SH-SY5Y (cell line): ENCODE measurements at regions not wholly inside any gene's neighbourhood (a gene's known extent, or its start where the extent isn't known, plus 50 kb on each side); places are given as distances from the start of the nearest gene placed in this dataset.

Experiments used
- GATA2 ChIP-seq: IDR thresholded peaks from 2 replicates; pipeline ENCODE4 v1.6.1; 2011; ENCODE audit warnings: mild to moderate bottlenecking, low read depth, low read length
- GATA3 ChIP-seq: IDR thresholded peaks from 2 replicates; pipeline ENCODE4 v1.6.1; 2011; ENCODE audit warnings: low read depth, mild to moderate bottlenecking, low read length, moderate library complexity

- no peak for TF ChIP-seq GATA3
- no peak for TF ChIP-seq GATA2
Observed at GRCh38 chr3:150334974-150335373, 73.1 kb upstream of the TSC22D2 start.

- TF ChIP-seq GATA3: no peak
- TF ChIP-seq GATA2: no peak
Observed at GRCh38 chr3:150333477-150333876, 74.6 kb upstream of the TSC22D2 start.

GRCh38 chr3:150331978-150332568, 76.0 kb upstream of the TSC22D2 start:
- TF ChIP-seq GATA2 (no peak), GATA3 (no peak)

- TF ChIP-seq GATA3 (no peak), GATA2 (no peak)
Observed at GRCh38 chr3:150330872-150331271, 77.2 kb upstream of the TSC22D2 start.

GRCh38 chr3:150330174-150330573, 77.9 kb upstream of the TSC22D2 start:
- no peak for TF ChIP-seq GATA3
- TF ChIP-seq GATA2: no peak

- TF ChIP-seq GATA3 (no peak), GATA2 (no peak)
Observed at GRCh38 chr3:150329408-150329807, 78.7 kb upstream of the TSC22D2 start.

GRCh38 chr3:150328654-150329040, 79.5 kb upstream of the TSC22D2 start:
- TF ChIP-seq GATA3 (no peak), GATA2 (no peak)

- TF ChIP-seq GATA2 (no peak), GATA3 (no peak)
Observed at GRCh38 chr3:150327678-150328653, 80.1 kb upstream of the TSC22D2 start.

- TF ChIP-seq GATA3 (no peak), GATA2 (no peak)
Observed at GRCh38 chr3:150324788-150325187, 83.3 kb upstream of the TSC22D2 start.

GRCh38 chr3:150324245-150324644, 83.9 kb upstream of the TSC22D2 start:
- TF ChIP-seq GATA3: no peak
- no peak for TF ChIP-seq GATA2

- no peak for TF ChIP-seq GATA3
- TF ChIP-seq GATA2: no peak
Observed at GRCh38 chr3:150323770-150324169, 84.3 kb upstream of the TSC22D2 start.

- TF ChIP-seq GATA3 (no peak), GATA2 (no peak)
Observed at GRCh38 chr3:150319900-150320299, 88.2 kb upstream of the TSC22D2 start.

GRCh38 chr3:150317469-150317868, 90.6 kb upstream of the TSC22D2 start:
- TF ChIP-seq GATA2 (no peak), GATA3 (no peak)

GRCh38 chr3:150315721-150316120, 92.4 kb upstream of the TSC22D2 start:
- TF ChIP-seq GATA3 (no peak), GATA2 (no peak)
